A549 (cell line): ENCODE measurements at regions not wholly inside any gene's neighbourhood (a gene's known extent, or its start where the extent isn't known, plus 50 kb on each side); places are given as distances from the start of the nearest gene placed in this dataset.

Experiments used
- ATAC-seq, 2 experiments: fragments of 200-7000 bp in 1 of 2; fragments of >200 bp in 1 of 2; cut with Nextera tagmentation in 1 of 2; cut with Tn5 transposase in 1 of 2; 3 replicates each; pipeline versions ENCODE4 v1.8.0 to v1.9.1; 2018 to 2020; ENCODE audit warnings: mild to moderate bottlenecking in 1 of 2, moderate library complexity in 1 of 2
- CTCF ChIA-PET: fragments of 300-600 bp; sonication (Branson Sonifier 250); formaldehyde crosslinking; extraction: SDS; loops from one replicate; lab custom pipeline; 2021; ENCODE audit warnings: antibody characterized with exemption, inconsistent platforms; lab: Yijun Ruan, JAX
- POLR2A ChIA-PET: fragments of 350-600 bp; formaldehyde crosslinking; extraction: SDS; loops from one replicate; lab custom pipeline; 2021; ENCODE audit warnings: antibody characterized with exemption, inconsistent platforms; lab: Yijun Ruan, JAX
- DNase-seq, 2 experiments: peaks; one replicate each; pipeline versions ENCODE4 v3.0.0 to v3.0.0-alpha.2; 2011 to 2016; ENCODE audit warnings: low read depth in 1 of 2, low spot score in 1 of 2
- FAIRE-seq: peaks from 2 replicates; lab custom pipeline; 2011; peaks lifted over from hg19 to GRCh38; lab: Jason Lieb, UNC
- H3K27ac ChIP-seq, 2 experiments: fragments of >200 bp; sonication (Bioruptor Twin); formaldehyde crosslinking; 3 replicates each; pipeline ENCODE4 v1.5.1; 2016 to 2017
- H3K4me1 ChIP-seq: fragments of >200 bp; sonication (Bioruptor Twin); formaldehyde crosslinking; 3 replicates; pipeline ENCODE4 v1.6.1; 2016
- H3K4me2 ChIP-seq: fragments of >200 bp; sonication (Bioruptor Twin); formaldehyde crosslinking; 3 replicates; pipeline ENCODE4 v1.6.1; 2016
- H3K4me3 ChIP-seq: fragments of >200 bp; sonication (Bioruptor Twin); formaldehyde crosslinking; 3 replicates; pipeline ENCODE4 v1.5.1; 2016
- H3K9me3 ChIP-seq: fragments of >200 bp; sonication (Bioruptor Twin); formaldehyde crosslinking; 3 replicates; pipeline ENCODE4 v1.6.1; 2016
- BHLHE40 ChIP-seq: IDR thresholded peaks from 2 replicates; pipeline ENCODE4 v1.6.1; 2012; ENCODE audit warnings: low read depth, low read length, inconsistent platforms
- CBX2 ChIP-seq: fragments of 200-600 bp; sonication (generic); IDR thresholded peaks from 2 replicates; pipeline ENCODE4 v1.6.1; 2016; ENCODE audit warnings: low read depth, mild to moderate bottlenecking, borderline replicate concordance
- CEBPB ChIP-seq, 2 experiments: fragments of >200 bp in 1 of 2; sonication (Bioruptor Twin) in 1 of 2; formaldehyde crosslinking in 1 of 2; IDR thresholded peaks; 2 replicates each; pipeline ENCODE4 v1.6.1; 2012 to 2016
- CHD2 ChIP-seq: fragments of 150-350 bp; IDR thresholded peaks from 2 replicates; pipeline ENCODE4 v1.6.1; 2014; ENCODE audit warnings: low read length; ENCODE audit not compliant: partially characterized antibody
- CHD4 ChIP-seq: fragments of 200-600 bp; sonication (generic); IDR thresholded peaks from 2 replicates; pipeline ENCODE4 v1.6.1; 2016; ENCODE audit warnings: antibody characterized with exemption, mild to moderate bottlenecking, borderline replicate concordance
- EHF ChIP-seq: fragments of 250-450 bp; sonication (Bioruptor Pico); IDR thresholded peaks from 2 replicates; pipeline ENCODE4 v1.5.0; 2020; ENCODE audit warnings: mild to moderate bottlenecking
- FOSB ChIP-seq: fragments of 250-450 bp; sonication (Bioruptor Pico); IDR thresholded peaks from 2 replicates; pipeline ENCODE4 v1.5.0; 2020; ENCODE audit warnings: mild to moderate bottlenecking, moderate library complexity
- FOSL2 ChIP-seq, 2 experiments: fragments of 450-650 bp in 1 of 2; fragments of >200 bp in 1 of 2; sonication (Bioruptor Twin) in 1 of 2; formaldehyde crosslinking; IDR thresholded peaks; 2 replicates each; pipeline versions ENCODE4 v1.5.0 to v1.6.1; 2016 to 2020; ENCODE audit warnings: mild to moderate bottlenecking in 1 of 2, moderate library complexity in 1 of 2
- GATA3 ChIP-seq: IDR thresholded peaks from 2 replicates; pipeline ENCODE4 v1.6.1; 2012; ENCODE audit warnings: borderline replicate concordance
- HOXB13 ChIP-seq: fragments of 250-450 bp; sonication (Bioruptor Pico); IDR thresholded peaks from 2 replicates; pipeline ENCODE4 v1.5.0; 2020; ENCODE audit warnings: low read depth, mild to moderate bottlenecking, moderate library complexity
- HOXB5 ChIP-seq: fragments of 250-450 bp; sonication (Bioruptor Pico); IDR thresholded peaks from 2 replicates; pipeline ENCODE4 v1.5.0; 2020; ENCODE audit warnings: mild to moderate bottlenecking, moderate library complexity
- JUNB ChIP-seq: fragments of >200 bp; sonication (Bioruptor Twin); formaldehyde crosslinking; IDR thresholded peaks from 2 replicates; pipeline ENCODE4 v1.6.1; 2016
- KDM5A ChIP-seq: fragments of 200-600 bp; sonication (generic); IDR thresholded peaks from 2 replicates; pipeline ENCODE4 v1.6.1; 2016; ENCODE audit warnings: antibody characterized with exemption, mild to moderate bottlenecking
- MAZ ChIP-seq: fragments of 150-350 bp; IDR thresholded peaks from 2 replicates; pipeline ENCODE4 v1.6.1; 2014; ENCODE audit warnings: antibody characterized with exemption, low read depth, low read length, borderline replicate concordance
- MYC ChIP-seq: IDR thresholded peaks from 2 replicates; pipeline ENCODE4 v1.6.1; 2012; ENCODE audit warnings: mild to moderate bottlenecking, inconsistent platforms, low read length, improper control_type of control experiment, borderline replicate concordance
- NFE2L2 ChIP-seq: fragments of 150-350 bp; conservative IDR thresholded peaks from 2 replicates; pipeline ENCODE4 v1.6.1; 2014; ENCODE audit warnings: low read length
- POLR2A ChIP-seq: IDR thresholded peaks from 2 replicates; pipeline ENCODE4 v1.6.1; 2012; ENCODE audit warnings: mild to moderate bottlenecking, low read length
- POLR2AphosphoS2 ChIP-seq: conservative IDR thresholded peaks from 2 replicates; pipeline ENCODE4 v1.6.1; 2012; ENCODE audit warnings: low read length, improper control_type of control experiment, inconsistent platforms
- RARB ChIP-seq: fragments of 250-450 bp; sonication (Bioruptor Pico); IDR thresholded peaks from 2 replicates; pipeline ENCODE4 v1.8.0; 2021; ENCODE audit warnings: mild to moderate bottlenecking, moderate library complexity
- RCOR1 ChIP-seq: fragments of 150-350 bp; IDR thresholded peaks from 2 replicates; pipeline ENCODE4 v1.6.1; 2014; ENCODE audit warnings: antibody characterized with exemption, low read length, low read depth
- RNF2 ChIP-seq: fragments of 200-600 bp; sonication (generic); IDR thresholded peaks from 2 replicates; pipeline ENCODE4 v1.6.1; 2016; ENCODE audit warnings: low read depth, mild to moderate bottlenecking, antibody characterized with exemption, moderate library complexity, borderline replicate concordance
- SMC3 ChIP-seq: fragments of >200 bp; sonication (Bioruptor Twin); formaldehyde crosslinking; IDR thresholded peaks from 3 replicates; pipeline ENCODE4 v1.6.1; 2018; ENCODE audit warnings: inconsistent platforms
- SREBF2 ChIP-seq: fragments of 450-650 bp; IDR thresholded peaks from 2 replicates; pipeline ENCODE4 v1.6.1; 2014; ENCODE audit warnings: mild to moderate bottlenecking, moderate library complexity
- TP53 ChIP-seq: fragments of 250-450 bp; sonication (Bioruptor Pico); IDR thresholded peaks from 2 replicates; pipeline ENCODE4 v1.5.0; 2021; ENCODE audit warnings: mild to moderate bottlenecking, moderate library complexity
- ZNF302 ChIP-seq: fragments of 250-450 bp; sonication (Bioruptor Pico); IDR thresholded peaks from 2 replicates; pipeline ENCODE4 v1.9.0; 2021; ENCODE audit warnings: inconsistent platforms, mild to moderate bottlenecking, moderate library complexity
- WGBS: methylation state at CpG from one replicate; pipeline ENCODE4 v1.1.6; 2017; ENCODE audit errors: missing lambda C conversion rate; 5-methylcytosine and 5-hydroxymethylcytosine counted together
- TF ChIP-seq, protein P1 (sequence below): fragments of 450-650 bp; IDR thresholded peaks from 2 replicates; pipeline ENCODE4 v1.6.1; 2014; ENCODE audit warnings: antibody characterized with exemption
- TF ChIP-seq, protein P2 (sequence below): fragments of 250-450 bp; sonication (Bioruptor Pico); IDR thresholded peaks from 2 replicates; pipeline ENCODE4 v1.5.0; 2020; ENCODE audit warnings: low read depth, mild to moderate bottlenecking, moderate library complexity
- TF ChIP-seq, protein P3 (sequence below): IDR thresholded peaks from 2 replicates; pipeline ENCODE4 v1.6.1; 2012

DNA sequence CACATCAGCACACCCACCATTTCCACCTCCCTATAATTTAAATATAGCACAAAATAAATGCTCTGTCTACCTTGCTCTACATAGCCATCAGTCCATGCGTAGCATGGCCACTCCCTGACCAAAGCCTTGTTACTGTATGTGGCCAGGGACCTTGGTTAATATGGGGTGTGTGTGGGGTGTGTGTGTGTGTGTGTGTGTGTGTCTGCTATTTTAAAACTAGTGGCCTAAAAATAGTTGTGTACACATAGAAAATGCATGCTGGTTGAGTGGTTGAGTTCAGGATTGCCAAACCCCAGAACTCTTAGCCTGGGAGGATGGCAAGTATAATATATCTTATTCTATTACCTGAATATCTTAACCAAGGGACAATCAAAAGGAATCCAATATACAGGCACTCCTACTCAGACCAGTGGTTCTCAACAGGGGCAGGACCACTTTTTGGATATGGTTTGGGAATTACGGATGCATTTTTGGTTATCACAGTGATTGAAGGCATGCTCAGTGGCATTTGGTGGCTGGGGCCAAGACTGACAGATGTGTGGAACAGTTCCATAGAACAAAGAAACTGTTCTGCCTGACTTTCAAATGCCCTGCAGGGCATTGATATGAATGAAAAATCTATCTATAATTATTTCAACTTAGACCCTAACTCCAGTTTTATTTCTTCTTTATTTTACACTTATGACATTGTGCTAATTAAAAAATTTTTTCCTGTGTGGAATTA lies 72.3 kb upstream of the PSME4 start:
- ChIA-PET POLR2A (no interaction called here), CTCF (interaction anchor here (0.7 kb wide), 1 partner anchor 36 kb away, joined by 4 read pairs; no protein-coding TSS in a partner anchor)
- WGBS: 97% methylated on average over 2 of the region's 2 CpGs
- ATAC-seq (0 out of 6 replicates have a peak, but pooled peaks of 1 of the 2 experiments have one; percentile 15), DNase-seq (peak in 1 of 2 experiments; percentile 32), FAIRE-seq (no peak)
- Histone ChIP-seq H3K9me3 (peaks cover 12% of the 10 kb centered on the region; the same call in 2 of the 3 replicates), H3K4me2 (peak overlapping the region; percentile 59; the same call in 1 of the 3 replicates), H3K4me3 (no peak overlapping the region), H3K4me1 (peaks cover 39% of the 10 kb centered on the region), H3K27ac (peak overlapping the region in 1 of 2 experiments; percentile 35; a peak in 1 of 6 replicates)
- TF ChIP-seq EHF (CRISPR knock-in tag) (no peak), GATA3 (no peak), CBX2 (no peak), POLR2A (no peak), RARB (CRISPR knock-in tag) (no peak), CHD2 (no peak), ZNF302 (CRISPR knock-in tag) (no peak), JUNB (no peak), MAZ (no peak), CEBPB (IDR thresholded peaks at IDR 0.05) (no peak), NFE2L2 (no peak), HOXB13 (CRISPR knock-in tag) (no peak), HOXB5 (no peak)
- TF ChIP-seq, protein P1, sequence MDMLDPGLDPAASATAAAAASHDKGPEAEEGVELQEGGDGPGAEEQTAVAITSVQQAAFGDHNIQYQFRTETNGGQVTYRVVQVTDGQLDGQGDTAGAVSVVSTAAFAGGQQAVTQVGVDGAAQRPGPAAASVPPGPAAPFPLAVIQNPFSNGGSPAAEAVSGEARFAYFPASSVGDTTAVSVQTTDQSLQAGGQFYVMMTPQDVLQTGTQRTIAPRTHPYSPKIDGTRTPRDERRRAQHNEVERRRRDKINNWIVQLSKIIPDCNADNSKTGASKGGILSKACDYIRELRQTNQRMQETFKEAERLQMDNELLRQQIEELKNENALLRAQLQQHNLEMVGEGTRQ: no peak
- TF ChIP-seq, protein P2, sequence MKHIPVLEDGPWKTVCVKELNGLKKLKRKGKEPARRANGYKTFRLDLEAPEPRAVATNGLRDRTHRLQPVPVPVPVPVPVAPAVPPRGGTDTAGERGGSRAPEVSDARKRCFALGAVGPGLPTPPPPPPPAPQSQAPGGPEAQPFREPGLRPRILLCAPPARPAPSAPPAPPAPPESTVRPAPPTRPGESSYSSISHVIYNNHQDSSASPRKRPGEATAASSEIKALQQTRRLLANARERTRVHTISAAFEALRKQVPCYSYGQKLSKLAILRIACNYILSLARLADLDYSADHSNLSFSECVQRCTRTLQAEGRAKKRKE (CRISPR knock-in tag): no peak

DNA sequence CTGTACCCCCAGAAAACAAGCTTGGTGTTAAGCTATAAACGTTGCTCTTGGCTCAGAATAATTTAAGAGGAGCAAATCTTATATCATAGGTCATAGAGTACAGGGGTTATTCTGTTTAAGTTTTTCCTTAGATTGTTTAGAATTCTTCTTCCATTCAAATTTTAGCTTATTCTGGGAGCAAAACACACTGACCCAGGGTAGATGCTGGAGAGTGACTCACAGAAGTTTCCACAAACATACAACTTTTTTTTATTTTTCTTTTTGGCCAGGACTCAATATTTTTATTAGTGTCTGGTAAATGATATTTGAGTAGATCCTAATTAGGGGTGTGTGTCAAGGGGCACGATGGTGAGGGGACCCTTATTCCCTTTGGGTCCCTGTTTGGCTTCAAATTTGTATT lies 71.5 kb upstream of the PSME4 start:
- ChIA-PET POLR2A (no interaction called here), CTCF (interaction anchor here (0.7 kb wide), 1 partner anchor 35 kb away, joined by 4 read pairs; no protein-coding TSS in a partner anchor)
- Histone ChIP-seq H3K9me3 (peaks cover 12% of the 10 kb centered on the region; the same call in 2 of the 3 replicates), H3K4me3 (no peak overlapping the region), H3K4me2 (no peak overlapping the region; the same call in 2 of the 3 replicates), H3K27ac (no peak overlapping the region; a peak in 1 of 6 replicates), H3K4me1 (peaks cover 40% of the 10 kb centered on the region)
- no peak for ATAC-seq
- no peak for DNase-seq
- TF ChIP-seq, protein P3, sequence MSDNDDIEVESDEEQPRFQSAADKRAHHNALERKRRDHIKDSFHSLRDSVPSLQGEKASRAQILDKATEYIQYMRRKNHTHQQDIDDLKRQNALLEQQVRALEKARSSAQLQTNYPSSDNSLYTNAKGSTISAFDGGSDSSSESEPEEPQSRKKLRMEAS: no peak
- TF ChIP-seq POLR2AphosphoS2 (no peak), MAZ (no peak), RCOR1 (no peak), CHD4 (no peak), TP53 (no peak), RNF2 (no peak), SMC3 (no peak), MYC (no peak), FOSL2 (IDR thresholded peaks at IDR 0.05) (no peak), FOSL2 (CRISPR knock-in tag; IDR thresholded peaks at IDR 0.05) (no peak), BHLHE40 (no peak), FOSB (CRISPR knock-in tag) (no peak), SREBF2 (no peak), KDM5A (no peak)
- TF ChIP-seq, protein P2 (CRISPR knock-in tag): no peak
- WGBS: 47% methylated on average over 2 of the region's 2 CpGs
- FAIRE-seq: no peak
